ENCODE measurements at regions not wholly inside any gene's neighbourhood (a gene's known extent, or its start where the extent isn't known, plus 50 kb on each side); places are given as distances from the start of the nearest gene placed in this dataset.
"Not testable (repeated sequence)": the region's sequence is repeated elsewhere in the genome, so short reads cannot be mapped to it uniquely, and the experiment has no call there.

GRCh38 chr5:71923755-71924154, 183.5 kb upstream of the MAP1B start:
- no peak overlapping the region for H3K4me3 Mint-ChIP-seq
- H3K4me1 Mint-ChIP-seq (ENCODE audit: low read depth): no peaks in the 10 kb centered on the region
- no peak overlapping the region for H3K27ac Mint-ChIP-seq
- no peak for DNase-seq (ENCODE audit: low spot score)
- H3K9me3 Mint-ChIP-seq: no peaks in the 10 kb centered on the region
- no peaks in the 10 kb centered on the region for H3K36me3 Mint-ChIP-seq (ENCODE audit: low read depth)
- H3K27me3 Mint-ChIP-seq (ENCODE audit: low read depth): peaks cover 4% of the 10 kb centered on the region

GRCh38 chr5:71924325-71924724, 182.9 kb upstream of the MAP1B start:
- no peaks in the 10 kb centered on the region for H3K4me1 Mint-ChIP-seq (ENCODE audit: low read depth)
- peaks cover 3% of the 10 kb centered on the region for H3K27me3 Mint-ChIP-seq (ENCODE audit: low read depth)
- DNase-seq (ENCODE audit: low spot score): no peak
- no peaks in the 10 kb centered on the region for H3K36me3 Mint-ChIP-seq (ENCODE audit: low read depth)
- no peaks in the 10 kb centered on the region for H3K9me3 Mint-ChIP-seq
- no peak overlapping the region for H3K4me3 Mint-ChIP-seq
- no peak overlapping the region for H3K27ac Mint-ChIP-seq

GRCh38 chr5:71924980-71925379, 182.3 kb upstream of the MAP1B start:
- Mint-ChIP-seq H3K27me3 (ENCODE audit: low read depth) (peaks cover 5% of the 10 kb centered on the region), H3K4me1 (ENCODE audit: low read depth) (no peaks in the 10 kb centered on the region), H3K9me3 (no peaks in the 10 kb centered on the region), H3K4me3 (no peak overlapping the region), H3K36me3 (ENCODE audit: low read depth) (no peaks in the 10 kb centered on the region), H3K27ac (no peak overlapping the region)
- DNase-seq (ENCODE audit: low spot score): no peak

GRCh38 chr5:71925608-71926091, 181.6 kb upstream of the MAP1B start:
- no peak overlapping the region for H3K4me3 Mint-ChIP-seq
- no peak overlapping the region for H3K27ac Mint-ChIP-seq
- no peaks in the 10 kb centered on the region for H3K4me1 Mint-ChIP-seq (ENCODE audit: low read depth)
- H3K9me3 Mint-ChIP-seq: no peaks in the 10 kb centered on the region
- DNase-seq (ENCODE audit: low spot score): no peak
- H3K27me3 Mint-ChIP-seq (ENCODE audit: low read depth): peaks cover 5% of the 10 kb centered on the region
- no peaks in the 10 kb centered on the region for H3K36me3 Mint-ChIP-seq (ENCODE audit: low read depth)

GRCh38 chr5:71929003-71929402, 178.3 kb upstream of the MAP1B start:
- Mint-ChIP-seq H3K36me3 (ENCODE audit: low read depth) (no peaks in the 10 kb centered on the region), H3K27me3 (ENCODE audit: low read depth) (peaks cover 11% of the 10 kb centered on the region), H3K4me3 (no peak overlapping the region), H3K27ac (no peak overlapping the region), H3K4me1 (ENCODE audit: low read depth) (no peaks in the 10 kb centered on the region), H3K9me3 (no peaks in the 10 kb centered on the region)
- no peak for DNase-seq (ENCODE audit: low spot score)

- not testable (repeated sequence) for DNase-seq (ENCODE audit: low spot score); H3K27ac Mint-ChIP-seq; H3K36me3 Mint-ChIP-seq (ENCODE audit: low read depth); H3K9me3 Mint-ChIP-seq; H3K4me3 Mint-ChIP-seq; H3K4me1 Mint-ChIP-seq (ENCODE audit: low read depth)
- peaks cover 11% of the 10 kb centered on the region for H3K27me3 Mint-ChIP-seq (ENCODE audit: low read depth)
These were observed 176.7 kb upstream of the MAP1B start for GRCh38 chr5:71930554-71930953.

DNA sequence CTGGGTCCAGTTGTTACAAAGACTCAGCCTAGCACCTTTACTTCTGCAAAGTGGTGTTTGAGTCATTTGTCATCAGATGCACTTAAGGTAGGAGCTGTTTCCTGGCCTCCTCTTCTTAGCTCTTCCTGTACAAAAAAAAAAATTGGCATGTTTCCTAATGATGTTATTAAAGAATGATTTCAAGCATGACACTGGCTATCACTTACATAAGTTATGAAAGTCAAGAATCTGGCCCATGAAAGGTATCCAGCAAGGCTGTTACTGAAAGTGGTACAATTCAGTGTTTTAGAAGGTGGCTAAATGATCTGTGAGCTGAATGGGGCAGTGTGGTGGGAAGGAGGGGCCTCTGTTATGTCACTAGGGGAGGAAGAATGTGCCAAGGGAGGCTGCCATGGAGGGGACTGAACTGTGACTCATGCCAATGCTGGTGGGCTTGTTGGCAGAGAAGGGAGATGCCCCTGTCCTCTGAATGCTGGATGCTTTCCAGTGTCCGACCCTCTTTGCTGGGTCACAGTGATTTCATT, 175.1 kb upstream of the MAP1B start:
- Mint-ChIP-seq H3K27me3 (ENCODE audit: low read depth) (peaks cover 11% of the 10 kb centered on the region), H3K27ac (no peak overlapping the region), H3K9me3 (no peaks in the 10 kb centered on the region), H3K36me3 (ENCODE audit: low read depth) (no peaks in the 10 kb centered on the region), H3K4me3 (no peak overlapping the region), H3K4me1 (ENCODE audit: low read depth) (no peaks in the 10 kb centered on the region)
- no peak for DNase-seq (ENCODE audit: low spot score)

DNA sequence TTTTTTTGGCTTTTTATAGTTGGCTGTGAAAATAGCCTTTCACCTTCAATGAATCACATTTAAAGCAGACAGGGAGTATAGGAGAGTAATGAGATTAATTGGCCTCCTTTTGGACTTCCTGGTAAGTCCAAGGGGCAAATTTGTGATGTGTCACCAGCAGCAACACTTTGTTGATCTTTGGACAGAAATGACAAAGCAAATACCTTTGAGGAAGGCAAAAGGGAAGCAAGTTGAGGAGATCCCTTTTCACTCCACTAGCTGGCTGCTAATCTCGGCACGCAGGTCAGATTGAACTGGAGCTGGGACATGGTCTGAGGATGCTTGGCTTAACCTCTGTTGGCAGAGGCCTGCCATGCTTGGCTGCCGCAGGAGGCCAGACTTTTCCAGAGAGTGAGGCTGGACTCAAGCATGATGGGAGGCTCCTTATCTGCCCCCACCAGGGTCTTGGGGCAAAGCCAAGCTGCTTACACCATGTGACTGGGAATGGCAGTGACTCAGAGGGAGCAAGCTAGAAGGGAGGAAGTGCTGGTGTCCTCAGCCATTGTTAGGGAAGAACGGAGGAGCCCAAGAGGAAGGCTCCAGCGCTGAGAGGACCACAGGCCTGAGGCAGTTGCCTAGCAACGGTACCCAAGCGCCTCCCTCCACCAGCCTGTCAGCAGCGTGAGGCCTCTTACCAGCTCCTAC, 174.5 kb upstream of the MAP1B start:
- peaks cover 11% of the 10 kb centered on the region for H3K27me3 Mint-ChIP-seq (ENCODE audit: low read depth)
- DNase-seq (ENCODE audit: low spot score): no peak
- H3K36me3 Mint-ChIP-seq (ENCODE audit: low read depth): no peaks in the 10 kb centered on the region
- H3K27ac Mint-ChIP-seq: no peak overlapping the region
- H3K9me3 Mint-ChIP-seq: no peaks in the 10 kb centered on the region
- H3K4me1 Mint-ChIP-seq (ENCODE audit: low read depth): no peaks in the 10 kb centered on the region
- no peak overlapping the region for H3K4me3 Mint-ChIP-seq

- H3K4me3 Mint-ChIP-seq: no peak overlapping the region
- DNase-seq (ENCODE audit: low spot score): no peak
- H3K4me1 Mint-ChIP-seq (ENCODE audit: low read depth): no peaks in the 10 kb centered on the region
- no peak overlapping the region for H3K27ac Mint-ChIP-seq
- H3K9me3 Mint-ChIP-seq: no peaks in the 10 kb centered on the region
- H3K27me3 Mint-ChIP-seq (ENCODE audit: low read depth): peaks cover 8% of the 10 kb centered on the region
- H3K36me3 Mint-ChIP-seq (ENCODE audit: low read depth): no peaks in the 10 kb centered on the region
These were observed 173.0 kb upstream of the MAP1B start for GRCh38 chr5:71934322-71934721.

DNA sequence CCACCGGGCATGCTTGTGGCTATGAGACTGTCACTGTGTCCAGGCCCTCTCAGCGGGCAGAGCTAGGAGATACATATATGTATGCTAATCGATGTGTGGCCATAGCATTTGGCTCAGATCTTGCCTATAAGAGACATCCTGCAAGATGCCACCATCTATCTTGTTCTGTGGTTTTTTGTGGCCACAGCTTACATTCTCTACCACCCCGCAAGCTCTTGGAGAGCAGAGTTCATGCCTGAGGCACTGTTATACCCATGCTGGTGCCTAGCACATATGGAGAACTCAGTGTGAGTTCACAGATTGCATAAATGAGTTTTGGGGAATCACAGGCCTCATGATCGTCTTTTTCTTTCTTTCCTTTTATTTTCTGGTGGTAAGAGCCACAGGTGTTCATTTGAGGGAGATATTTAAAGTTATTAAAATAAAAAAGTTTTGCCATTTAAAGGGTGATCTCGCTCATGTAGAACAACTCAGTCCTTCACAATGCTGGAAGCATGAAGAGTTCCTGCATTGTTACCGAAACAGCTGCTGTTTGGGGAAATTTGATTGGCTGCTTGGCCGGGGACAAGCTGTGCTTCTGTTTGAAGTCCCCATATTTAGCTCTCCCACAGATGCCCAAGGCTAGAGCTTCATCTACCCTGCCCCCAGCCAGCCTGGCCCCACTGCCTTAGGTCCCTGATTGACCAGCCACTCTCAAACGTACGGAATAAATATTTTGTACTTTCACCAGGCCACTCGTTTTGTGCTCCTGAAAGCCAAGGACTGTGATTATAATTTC, 169.2 kb upstream of the MAP1B start:
- Mint-ChIP-seq H3K36me3 (ENCODE audit: low read depth) (no peaks in the 10 kb centered on the region), H3K4me1 (ENCODE audit: low read depth) (no peaks in the 10 kb centered on the region), H3K27me3 (ENCODE audit: low read depth) (no peaks in the 10 kb centered on the region), H3K9me3 (no peaks in the 10 kb centered on the region), H3K4me3 (no peak overlapping the region), H3K27ac (no peak overlapping the region)
- no peak for DNase-seq (ENCODE audit: low spot score)

- Mint-ChIP-seq H3K36me3 (ENCODE audit: low read depth) (no peaks in the 10 kb centered on the region), H3K4me3 (no peak overlapping the region), H3K4me1 (ENCODE audit: low read depth) (no peaks in the 10 kb centered on the region), H3K27ac (no peak overlapping the region), H3K27me3 (ENCODE audit: low read depth) (no peaks in the 10 kb centered on the region), H3K9me3 (no peaks in the 10 kb centered on the region)
- no peak for DNase-seq (ENCODE audit: low spot score)
These were observed 168.4 kb upstream of the MAP1B start for GRCh38 chr5:71938895-71939294.

GRCh38 chr5:71939452-71940230, 167.6 kb upstream of the MAP1B start:
- Mint-ChIP-seq H3K27ac (no peak overlapping the region), H3K4me1 (ENCODE audit: low read depth) (no peaks in the 10 kb centered on the region), H3K9me3 (no peaks in the 10 kb centered on the region), H3K4me3 (no peak overlapping the region), H3K27me3 (ENCODE audit: low read depth) (no peaks in the 10 kb centered on the region), H3K36me3 (ENCODE audit: low read depth) (no peaks in the 10 kb centered on the region)
- DNase-seq (ENCODE audit: low spot score): no peak

DNA sequence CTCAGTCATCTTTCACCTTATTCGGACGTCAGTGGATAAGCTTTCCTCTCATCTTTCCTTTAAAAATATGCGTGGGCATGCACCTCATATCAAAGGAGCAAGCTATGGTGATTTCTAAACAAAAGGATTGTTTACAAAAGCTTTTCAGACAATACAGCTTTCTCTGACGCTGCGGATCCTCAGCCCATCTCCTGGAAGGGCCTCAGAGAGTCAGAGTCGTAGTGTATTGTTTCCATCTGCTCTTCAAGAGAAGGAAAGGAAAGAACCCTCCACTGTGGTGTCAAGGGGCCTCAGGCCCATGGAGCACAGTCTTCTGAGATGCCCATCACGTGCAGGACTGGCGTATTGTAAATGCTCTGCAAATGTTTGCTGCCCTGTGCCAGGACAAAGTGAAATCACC, 163.4 kb upstream of the MAP1B start:
- no peak overlapping the region for H3K4me3 Mint-ChIP-seq
- no peaks in the 10 kb centered on the region for H3K36me3 Mint-ChIP-seq (ENCODE audit: low read depth)
- H3K4me1 Mint-ChIP-seq (ENCODE audit: low read depth): no peaks in the 10 kb centered on the region
- H3K27me3 Mint-ChIP-seq (ENCODE audit: low read depth): no peaks in the 10 kb centered on the region
- H3K27ac Mint-ChIP-seq: no peak overlapping the region
- no peak for DNase-seq (ENCODE audit: low spot score)
- no peaks in the 10 kb centered on the region for H3K9me3 Mint-ChIP-seq

GRCh38 chr5:71945436-71945835, 161.8 kb upstream of the MAP1B start:
- no peak overlapping the region for H3K4me3 Mint-ChIP-seq
- H3K27me3 Mint-ChIP-seq (ENCODE audit: low read depth): no peaks in the 10 kb centered on the region
- H3K4me1 Mint-ChIP-seq (ENCODE audit: low read depth): no peaks in the 10 kb centered on the region
- H3K27ac Mint-ChIP-seq: no peak overlapping the region
- DNase-seq (ENCODE audit: low spot score): no peak
- no peaks in the 10 kb centered on the region for H3K36me3 Mint-ChIP-seq (ENCODE audit: low read depth)
- no peaks in the 10 kb centered on the region for H3K9me3 Mint-ChIP-seq

Measured in T-helper 2 cell treated with Interferon-gamma antibody and Interleukin-4, amounts not matched to agents 5 μg/mL and 100 μg/mL, for 36 hours (primary cell).